ENCODE measurements at regions not wholly inside any gene's neighbourhood (a gene's known extent, or its start where the extent isn't known, plus 50 kb on each side); places are given as distances from the start of the nearest gene placed in this dataset.

- Histone ChIP-seq H3K4me3 (ENCODE audit: low read length) (no peak overlapping the region), H3K36me3 (replicated peaks; ENCODE audit: low read depth, low read length) (no peaks in the 10 kb centered on the region), H3K27me3 (ENCODE audit: low read depth, low read length) (no peaks in the 10 kb centered on the region), H3K79me2 (ENCODE audit: low read length) (no peaks in the 10 kb centered on the region), H4K20me1 (ENCODE audit: insufficient read depth, low read length) (no peaks in the 10 kb centered on the region), H2AFZ (ENCODE audit: low read depth, low read length) (no peak overlapping the region), H3K4me2 (ENCODE audit: low read length) (no peak overlapping the region), H3K4me1 (ENCODE audit: low read length) (no peaks in the 10 kb centered on the region), H3K27ac (ENCODE audit: low read length) (no peak overlapping the region), H3K9ac (ENCODE audit: low read length) (no peak overlapping the region), H3K9me3 (ENCODE audit: insufficient read depth, low read length) (no peaks in the 10 kb centered on the region)
- TF ChIP-seq CTCF (IDR thresholded peaks at IDR 0.05; ENCODE audit: low read depth, low read length) = no peak
- no peak for TF ChIP-seq EZH2phosphoT487 (IDR thresholded peaks at IDR 0.05; ENCODE audit: low read depth)
Measured at GRCh38 chr2:139605668-139606067, 825.5 kb upstream of the NXPH2 start.

GRCh38 chr2:139600166-139600565, 820.0 kb upstream of the NXPH2 start:
- no peak overlapping the region for H3K4me3 ChIP-seq (ENCODE audit: low read length)
- no peaks in the 10 kb centered on the region for H3K27me3 ChIP-seq (ENCODE audit: low read depth, low read length)

GRCh38 chr2:139585101-139585500, 804.9 kb upstream of the NXPH2 start:
- Histone ChIP-seq H3K36me3 (replicated peaks; ENCODE audit: low read depth, low read length) (no peaks in the 10 kb centered on the region), H4K20me1 (ENCODE audit: insufficient read depth, low read length) (no peaks in the 10 kb centered on the region)
- TF ChIP-seq CTCF (IDR thresholded peaks at IDR 0.05; ENCODE audit: low read depth, low read length) = no peak

More at GRCh38 chr2:139600166-139600565, 820.0 kb upstream of the NXPH2 start:
- no peaks in the 10 kb centered on the region for H3K36me3 ChIP-seq (replicated peaks; ENCODE audit: low read depth, low read length)
- H4K20me1 ChIP-seq (ENCODE audit: insufficient read depth, low read length) = no peaks in the 10 kb centered on the region
- H3K4me2 ChIP-seq (ENCODE audit: low read length) = no peak overlapping the region
- no peaks in the 10 kb centered on the region for H3K79me2 ChIP-seq (ENCODE audit: low read length)
- H2AFZ ChIP-seq (ENCODE audit: low read depth, low read length) = no peak overlapping the region
- no peaks in the 10 kb centered on the region for H3K9me3 ChIP-seq (ENCODE audit: insufficient read depth, low read length)
- no peak overlapping the region for H3K9ac ChIP-seq (ENCODE audit: low read length)
- no peak overlapping the region for H3K27ac ChIP-seq (ENCODE audit: low read length)
- no peaks in the 10 kb centered on the region for H3K4me1 ChIP-seq (ENCODE audit: low read length)
- no peak for TF ChIP-seq CTCF (IDR thresholded peaks at IDR 0.05; ENCODE audit: low read depth, low read length)
- TF ChIP-seq EZH2phosphoT487 (IDR thresholded peaks at IDR 0.05; ENCODE audit: low read depth) = no peak

GRCh38 chr2:139574371-139574770, 794.2 kb upstream of the NXPH2 start:
- TF ChIP-seq CTCF (IDR thresholded peaks at IDR 0.05; ENCODE audit: low read depth, low read length) (no peak), EZH2phosphoT487 (IDR thresholded peaks at IDR 0.05; ENCODE audit: low read depth) (no peak)
- H2AFZ ChIP-seq (ENCODE audit: low read depth, low read length) = no peak overlapping the region
- H3K4me1 ChIP-seq (ENCODE audit: low read length) = no peaks in the 10 kb centered on the region
- H3K36me3 ChIP-seq (replicated peaks; ENCODE audit: low read depth, low read length) = no peaks in the 10 kb centered on the region
- no peak overlapping the region for H3K27ac ChIP-seq (ENCODE audit: low read length)
- H3K4me3 ChIP-seq (ENCODE audit: low read length) = no peak overlapping the region
- no peak overlapping the region for H3K4me2 ChIP-seq (ENCODE audit: low read length)
- no peaks in the 10 kb centered on the region for H4K20me1 ChIP-seq (ENCODE audit: insufficient read depth, low read length)
- no peaks in the 10 kb centered on the region for H3K79me2 ChIP-seq (ENCODE audit: low read length)
- no peak overlapping the region for H3K9ac ChIP-seq (ENCODE audit: low read length)
- H3K9me3 ChIP-seq (ENCODE audit: insufficient read depth, low read length) = no peaks in the 10 kb centered on the region
- H3K27me3 ChIP-seq (ENCODE audit: low read depth, low read length) = no peaks in the 10 kb centered on the region

More at GRCh38 chr2:139585101-139585500, 804.9 kb upstream of the NXPH2 start:
- no peak overlapping the region for H3K27ac ChIP-seq (ENCODE audit: low read length)
- H3K79me2 ChIP-seq (ENCODE audit: low read length) = no peaks in the 10 kb centered on the region
- no peak overlapping the region for H3K9ac ChIP-seq (ENCODE audit: low read length)
- no peak overlapping the region for H2AFZ ChIP-seq (ENCODE audit: low read depth, low read length)
- no peaks in the 10 kb centered on the region for H3K27me3 ChIP-seq (ENCODE audit: low read depth, low read length)
- H3K9me3 ChIP-seq (ENCODE audit: insufficient read depth, low read length) = no peaks in the 10 kb centered on the region
- no peaks in the 10 kb centered on the region for H3K4me1 ChIP-seq (ENCODE audit: low read length)
- no peak overlapping the region for H3K4me3 ChIP-seq (ENCODE audit: low read length)
- no peak overlapping the region for H3K4me2 ChIP-seq (ENCODE audit: low read length)

Measured in OCI-LY3 (cell line).